Hepatocyte (in vitro differentiated cells): ENCODE measurements at regions not wholly inside any gene's neighbourhood (a gene's known extent, or its start where the extent isn't known, plus 50 kb on each side); places are given as distances from the start of the nearest gene placed in this dataset.

Experiments
- EZH2 ChIP-seq: fragments of 200-600 bp; sonication (generic); IDR thresholded peaks from 2 replicates; pipeline ENCODE4 v1.6.1; 2016; ENCODE audit warnings: antibody characterized with exemption, mild to moderate bottlenecking, borderline replicate concordance
- TF ChIP-seq, protein P1 (sequence below): fragments of 200-600 bp; sonication (generic); IDR thresholded peaks from 2 replicates; pipeline ENCODE4 v1.5.1; 2016; ENCODE audit warnings: antibody characterized with exemption, mild to moderate bottlenecking; ENCODE audit not compliant: poor library complexity

DNA sequence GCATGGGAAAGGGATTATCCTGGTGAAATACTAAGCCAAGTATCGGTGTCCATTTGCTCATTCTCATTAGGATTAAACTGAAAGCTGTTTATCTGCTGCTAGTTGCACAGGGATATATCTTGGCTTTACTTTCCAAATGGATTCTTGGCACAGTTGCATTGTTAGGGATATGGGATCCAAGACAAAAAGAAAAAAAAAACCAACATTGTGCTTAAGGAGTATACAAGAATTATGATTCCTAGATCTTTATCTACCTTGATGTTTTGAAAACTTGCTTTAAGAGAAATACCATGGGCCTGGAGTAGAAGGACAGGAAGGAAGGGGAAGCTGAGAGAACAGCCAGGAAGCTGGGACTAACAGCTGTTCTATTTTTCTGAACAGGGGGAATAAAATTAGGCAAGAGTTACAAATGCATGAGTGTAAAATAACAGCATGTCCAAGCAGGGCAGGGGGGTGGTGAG, 107.6 kb downstream of the ATXN3L start:
- TF ChIP-seq, protein P1, sequence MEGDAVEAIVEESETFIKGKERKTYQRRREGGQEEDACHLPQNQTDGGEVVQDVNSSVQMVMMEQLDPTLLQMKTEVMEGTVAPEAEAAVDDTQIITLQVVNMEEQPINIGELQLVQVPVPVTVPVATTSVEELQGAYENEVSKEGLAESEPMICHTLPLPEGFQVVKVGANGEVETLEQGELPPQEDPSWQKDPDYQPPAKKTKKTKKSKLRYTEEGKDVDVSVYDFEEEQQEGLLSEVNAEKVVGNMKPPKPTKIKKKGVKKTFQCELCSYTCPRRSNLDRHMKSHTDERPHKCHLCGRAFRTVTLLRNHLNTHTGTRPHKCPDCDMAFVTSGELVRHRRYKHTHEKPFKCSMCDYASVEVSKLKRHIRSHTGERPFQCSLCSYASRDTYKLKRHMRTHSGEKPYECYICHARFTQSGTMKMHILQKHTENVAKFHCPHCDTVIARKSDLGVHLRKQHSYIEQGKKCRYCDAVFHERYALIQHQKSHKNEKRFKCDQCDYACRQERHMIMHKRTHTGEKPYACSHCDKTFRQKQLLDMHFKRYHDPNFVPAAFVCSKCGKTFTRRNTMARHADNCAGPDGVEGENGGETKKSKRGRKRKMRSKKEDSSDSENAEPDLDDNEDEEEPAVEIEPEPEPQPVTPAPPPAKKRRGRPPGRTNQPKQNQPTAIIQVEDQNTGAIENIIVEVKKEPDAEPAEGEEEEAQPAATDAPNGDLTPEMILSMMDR, result no peak
- no peak for TF ChIP-seq EZH2
